GM23338 (cell line): ENCODE measurements at regions not wholly inside any gene's neighbourhood (a gene's known extent, or its start where the extent isn't known, plus 50 kb on each side); places are given as distances from the start of the nearest gene placed in this dataset.

ENCODE experiments used
- ATAC-seq: fragments of 200-7000 bp; cut with Tn5 transposase; 3 replicates; pipeline ENCODE4 v1.9.1; 2020
- DNase-seq: peaks from one replicate; pipeline ENCODE4 v3.0.0-alpha.2; 2015; ENCODE audit warnings: low spot score
- H2AFZ ChIP-seq: fragments of 200-600 bp; sonication (generic); 2 replicates; pipeline ENCODE4 v1.8.0; 2016; ENCODE audit warnings: antibody characterized with exemption, mild to moderate bottlenecking, moderate library complexity
- H3F3A ChIP-seq: fragments of 200-600 bp; sonication (generic); replicated peaks from 2 replicates; pipeline ENCODE4 v1.8.0; 2017; ENCODE audit warnings: antibody characterized with exemption, mixed run types, low read depth
- H3K27ac ChIP-seq: fragments of 200-600 bp; sonication (generic); 2 replicates; pipeline ENCODE4 v1.6.1; 2016; ENCODE audit warnings: low read depth
- H3K27me3 ChIP-seq: fragments of 200-600 bp; sonication (generic); 2 replicates; pipeline ENCODE4 v1.8.0; 2016; ENCODE audit warnings: mild to moderate bottlenecking, mixed run types, moderate library complexity; ENCODE audit not compliant: insufficient read depth
- H3K36me3 ChIP-seq: fragments of 200-600 bp; sonication (generic); 2 replicates; pipeline ENCODE4 v1.8.0; 2016; ENCODE audit warnings: mild to moderate bottlenecking; ENCODE audit not compliant: insufficient read depth
- H3K4me1 ChIP-seq: fragments of 200-600 bp; sonication (generic); 2 replicates; pipeline ENCODE4 v1.8.0; 2016; ENCODE audit warnings: mild to moderate bottlenecking, moderate library complexity; ENCODE audit not compliant: insufficient read depth
- H3K4me2 ChIP-seq: fragments of 200-600 bp; sonication (generic); 2 replicates; pipeline ENCODE4 v1.7.1; 2017; ENCODE audit warnings: mixed run types
- H3K4me3 ChIP-seq: fragments of 200-600 bp; sonication (generic); 2 replicates; pipeline ENCODE4 v1.6.1; 2016; ENCODE audit warnings: mixed run types
- H3K79me2 ChIP-seq: fragments of 200-600 bp; sonication (generic); replicated peaks from 2 replicates; pipeline ENCODE4 v1.8.0; 2017; ENCODE audit warnings: mild to moderate bottlenecking; ENCODE audit not compliant: insufficient read depth
- H3K9me2 ChIP-seq: fragments of 200-600 bp; sonication (generic); 2 replicates; pipeline ENCODE4 v1.8.0; 2017; ENCODE audit not compliant: insufficient read depth
- H4K20me1 ChIP-seq: fragments of 200-600 bp; sonication (generic); replicated peaks from 2 replicates; pipeline ENCODE4 v1.8.0; 2017; ENCODE audit warnings: mild to moderate bottlenecking; ENCODE audit not compliant: insufficient read depth
- H3K27ac Mint-ChIP-seq: 2 replicates; pipeline ENCODE4 v1.8.0; 2020; ENCODE audit warnings: inconsistent platforms, mild to moderate bottlenecking, moderate library complexity, mixed read lengths
- H3K27me3 Mint-ChIP-seq: 3 replicates; pipeline ENCODE4 v1.8.0; 2022; ENCODE audit warnings: low read depth, mild to moderate bottlenecking, moderate library complexity, mixed read lengths, inconsistent platforms; ENCODE audit not compliant: insufficient read depth, poor library complexity
- H3K36me3 Mint-ChIP-seq: 3 replicates; pipeline ENCODE4 v1.8.0; 2021; ENCODE audit warnings: low read depth, mild to moderate bottlenecking, inconsistent platforms, moderate library complexity, mixed read lengths
- H3K4me1 Mint-ChIP-seq: 3 replicates; pipeline ENCODE4 v1.8.0; 2020; ENCODE audit warnings: mild to moderate bottlenecking, inconsistent platforms, mixed read lengths
- H3K4me3 Mint-ChIP-seq: 3 replicates; pipeline ENCODE4 v1.8.0; 2021; ENCODE audit warnings: moderate library complexity, mild to moderate bottlenecking, inconsistent platforms, mixed read lengths
- H3K9me3 Mint-ChIP-seq: 3 replicates; pipeline ENCODE4 v1.8.0; 2020; ENCODE audit warnings: moderate library complexity, mild to moderate bottlenecking, inconsistent platforms, mixed read lengths
- CTCF ChIP-seq, 2 experiments: fragments of 200-600 bp in 1 of 2; sonication (generic) in 1 of 2; conservative IDR thresholded peaks; 2 replicates each; pipeline versions ENCODE4 v1.5.1 to v1.6.1; 2016 to 2017; ENCODE audit warnings: antibody characterized with exemption in 2 of 2, low read depth in 2 of 2, mild to moderate bottlenecking in 2 of 2, moderate library complexity in 1 of 2
- ETS1 ChIP-seq: IDR thresholded peaks from 2 replicates; pipeline ENCODE4 v1.6.1; 2016; ENCODE audit warnings: antibody characterized with exemption
- JUNB ChIP-seq: IDR thresholded peaks from one replicate; pipeline ENCODE4 v1.6.1; 2016; ENCODE audit warnings: antibody characterized with exemption; ENCODE audit not compliant: unreplicated experiment
- REST ChIP-seq: IDR thresholded peaks from one replicate; pipeline ENCODE4 v1.6.1; 2018; ENCODE audit warnings: antibody characterized with exemption; ENCODE audit not compliant: unreplicated experiment
- STAT1 ChIP-seq: IDR thresholded peaks from one replicate; pipeline ENCODE4 v1.6.1; 2016; ENCODE audit warnings: antibody characterized with exemption; ENCODE audit not compliant: unreplicated experiment
- ZNF331 ChIP-seq: fragments of 250-450 bp; sonication (Bioruptor Pico); IDR thresholded peaks from 2 replicates; pipeline ENCODE4 v1.5.0; 2020; ENCODE audit warnings: low read depth, mild to moderate bottlenecking, moderate library complexity
- ZNF462 ChIP-seq: fragments of 250-450 bp; sonication (Bioruptor Pico); IDR thresholded peaks from 2 replicates; pipeline ENCODE4 v1.5.0; 2020; ENCODE audit warnings: mild to moderate bottlenecking, moderate library complexity

- no peak for TF ChIP-seq CTCF (conservative IDR thresholded peaks at IDR 0.05; ENCODE audit: low read depth in 2 of 2)
Measured at GRCh38 chr18:55654986-55655385, 67.0 kb upstream of the TCF4 start (continued).

- H4K20me1 ChIP-seq, result no peaks in the 10 kb centered on the region
- Mint-ChIP-seq H3K27me3 (no peaks in the 10 kb centered on the region), H3K36me3 (no peaks in the 10 kb centered on the region), H3K4me1 (no peaks in the 10 kb centered on the region), H3K9me3 (no peaks in the 10 kb centered on the region), H3K27ac (no peak overlapping the region), H3K4me3 (no peak overlapping the region)
- H3F3A ChIP-seq, result no peaks in the 10 kb centered on the region
- TF ChIP-seq JUNB (no peak), ETS1 (no peak), ZNF462 (no peak), STAT1 (no peak), ZNF331 (CRISPR knock-in tag) (no peak), CTCF (conservative IDR thresholded peaks at IDR 0.05; ENCODE audit: low read depth in 2 of 2) (no peak), REST (no peak)
- no peak overlapping the region for H3K4me3 ChIP-seq
- H3K79me2 ChIP-seq, result no peaks in the 10 kb centered on the region
- peaks cover 13% of the 10 kb centered on the region; the same call in 1 of the 2 replicates for H3K9me2 ChIP-seq
- no peak overlapping the region for H3K27ac ChIP-seq
- no peak overlapping the region for H2AFZ ChIP-seq
- H3K36me3 ChIP-seq, result no peaks in the 10 kb centered on the region
- H3K4me2 ChIP-seq, result no peak overlapping the region
- DNase-seq (no peak), ATAC-seq (no peak)
- H3K4me1 ChIP-seq, result no peaks in the 10 kb centered on the region
- H3K27me3 ChIP-seq, result no peaks in the 10 kb centered on the region
Measured at GRCh38 chr18:55651236-55651635, 63.2 kb upstream of the TCF4 start.
